ENCODE measurements at regions not wholly inside any gene's neighbourhood (a gene's known extent, or its start where the extent isn't known, plus 50 kb on each side); places are given as distances from the start of the nearest gene placed in this dataset.

DNA sequence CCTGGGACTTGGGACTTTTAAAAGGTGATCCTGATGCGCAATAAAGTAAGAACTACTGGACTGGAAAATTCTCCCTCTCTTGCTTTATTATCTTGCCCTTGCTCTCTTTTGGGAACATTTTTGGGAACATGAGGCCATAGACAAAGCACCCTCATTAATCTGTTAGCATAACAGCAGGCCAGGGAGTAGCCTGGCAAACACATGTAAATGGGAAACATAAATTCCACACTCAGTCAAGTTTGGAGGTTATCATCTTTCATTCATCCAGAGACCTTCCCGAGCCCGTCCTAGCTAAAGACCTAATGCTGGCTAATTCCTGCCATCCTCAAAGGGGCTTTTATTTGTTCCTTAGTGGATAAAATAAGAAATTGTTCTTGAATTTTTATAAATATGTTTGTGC lies 162.8 kb upstream of the ARX start:
- no peaks in the 10 kb centered on the region for H3K27me3 ChIP-seq
- TF ChIP-seq, protein P1, sequence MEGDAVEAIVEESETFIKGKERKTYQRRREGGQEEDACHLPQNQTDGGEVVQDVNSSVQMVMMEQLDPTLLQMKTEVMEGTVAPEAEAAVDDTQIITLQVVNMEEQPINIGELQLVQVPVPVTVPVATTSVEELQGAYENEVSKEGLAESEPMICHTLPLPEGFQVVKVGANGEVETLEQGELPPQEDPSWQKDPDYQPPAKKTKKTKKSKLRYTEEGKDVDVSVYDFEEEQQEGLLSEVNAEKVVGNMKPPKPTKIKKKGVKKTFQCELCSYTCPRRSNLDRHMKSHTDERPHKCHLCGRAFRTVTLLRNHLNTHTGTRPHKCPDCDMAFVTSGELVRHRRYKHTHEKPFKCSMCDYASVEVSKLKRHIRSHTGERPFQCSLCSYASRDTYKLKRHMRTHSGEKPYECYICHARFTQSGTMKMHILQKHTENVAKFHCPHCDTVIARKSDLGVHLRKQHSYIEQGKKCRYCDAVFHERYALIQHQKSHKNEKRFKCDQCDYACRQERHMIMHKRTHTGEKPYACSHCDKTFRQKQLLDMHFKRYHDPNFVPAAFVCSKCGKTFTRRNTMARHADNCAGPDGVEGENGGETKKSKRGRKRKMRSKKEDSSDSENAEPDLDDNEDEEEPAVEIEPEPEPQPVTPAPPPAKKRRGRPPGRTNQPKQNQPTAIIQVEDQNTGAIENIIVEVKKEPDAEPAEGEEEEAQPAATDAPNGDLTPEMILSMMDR (IDR thresholded peaks at IDR 0.05) = no peak
- H3K4me1 ChIP-seq = no peaks in the 10 kb centered on the region
- no peak overlapping the region for H3K4me3 ChIP-seq
- no peaks in the 10 kb centered on the region for H3K9me3 ChIP-seq
- DNase-seq (ENCODE audit: low spot score) = no peak
- H3K27ac ChIP-seq = no peak overlapping the region
- H3K36me3 ChIP-seq = no peaks in the 10 kb centered on the region

DNA sequence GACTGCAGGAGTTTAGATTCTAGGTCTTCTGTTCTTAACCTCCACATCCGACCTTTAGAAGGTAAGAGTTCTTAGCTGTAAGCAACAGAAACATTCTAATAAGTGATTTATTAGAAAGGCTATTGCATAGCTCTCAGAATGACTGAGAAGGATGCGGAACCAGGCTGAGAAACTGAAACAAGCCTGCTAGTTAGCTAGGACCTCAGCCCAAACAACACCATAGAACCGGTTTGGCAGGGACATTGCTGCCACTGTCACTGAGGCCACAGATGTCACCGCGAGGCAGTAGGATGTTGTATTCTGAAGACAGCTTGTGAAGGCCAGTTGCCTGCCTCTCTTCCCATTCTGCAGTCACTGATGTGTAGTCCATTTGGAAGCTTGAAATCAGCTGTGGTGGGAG lies 160.0 kb upstream of the ARX start:
- TF ChIP-seq, protein P1 (IDR thresholded peaks at IDR 0.05) = no peak
- H3K36me3 ChIP-seq = no peaks in the 10 kb centered on the region
- DNase-seq (ENCODE audit: low spot score) = no peak

DNA sequence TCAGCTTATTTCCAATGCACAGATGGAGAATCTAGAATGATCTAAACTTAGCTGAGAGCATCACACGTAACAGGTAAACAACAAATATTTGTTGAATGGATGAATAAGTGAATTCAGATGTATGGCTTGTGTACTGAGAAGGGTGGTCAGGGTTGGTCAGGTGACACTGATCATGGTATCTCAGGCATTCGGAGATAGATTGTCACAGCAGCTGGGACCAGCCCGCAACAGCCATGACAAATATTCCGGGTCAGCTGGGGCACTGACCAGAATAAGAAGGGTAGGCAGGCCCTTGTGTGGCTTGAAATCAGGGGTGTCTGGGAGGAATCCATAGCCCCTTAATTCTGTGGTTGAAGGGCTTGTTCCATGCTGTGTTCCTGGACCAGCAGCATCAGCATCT lies 159.4 kb upstream of the ARX start:
- TF ChIP-seq, protein P1 (IDR thresholded peaks at IDR 0.05) = no peak
- Histone ChIP-seq H3K4me1 (no peaks in the 10 kb centered on the region), H3K9me3 (no peaks in the 10 kb centered on the region), H3K4me3 (no peak overlapping the region), H3K36me3 (no peaks in the 10 kb centered on the region), H3K27ac (no peak overlapping the region), H3K27me3 (no peaks in the 10 kb centered on the region)
- DNase-seq (ENCODE audit: low spot score) = no peak

More for the DNA sequence above, 160.0 kb upstream of the ARX start:
- Histone ChIP-seq H3K27me3 (no peaks in the 10 kb centered on the region), H3K27ac (no peak overlapping the region), H3K4me3 (no peak overlapping the region), H3K9me3 (no peaks in the 10 kb centered on the region), H3K4me1 (no peaks in the 10 kb centered on the region)

DNA sequence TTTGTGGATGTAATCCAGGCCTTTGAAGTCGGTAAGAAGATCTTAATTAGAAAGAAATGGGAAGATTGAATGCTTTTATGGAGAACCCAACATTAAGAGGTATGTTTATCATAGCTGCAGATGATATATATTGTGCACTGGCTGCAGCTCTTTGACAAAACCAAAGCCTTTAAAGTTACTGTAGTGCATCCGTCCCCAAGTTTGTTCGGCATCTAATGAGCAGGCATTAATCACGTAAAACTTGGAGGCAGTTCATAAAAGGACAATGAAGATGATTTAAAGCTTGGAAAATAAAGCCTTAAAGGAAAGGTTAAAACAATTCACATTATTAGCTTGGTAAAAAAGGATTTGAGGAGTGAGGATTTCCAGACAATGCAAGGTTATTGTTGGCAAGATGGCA lies 150.8 kb upstream of the ARX start:
- TF ChIP-seq, protein P1 (IDR thresholded peaks at IDR 0.05) = no peak
- no peak overlapping the region for H3K4me3 ChIP-seq
- H3K4me1 ChIP-seq = no peaks in the 10 kb centered on the region
- no peak for DNase-seq (ENCODE audit: low spot score)
- no peaks in the 10 kb centered on the region for H3K36me3 ChIP-seq
- no peaks in the 10 kb centered on the region for H3K9me3 ChIP-seq
- no peaks in the 10 kb centered on the region for H3K27me3 ChIP-seq
- H3K27ac ChIP-seq = no peak overlapping the region

DNA sequence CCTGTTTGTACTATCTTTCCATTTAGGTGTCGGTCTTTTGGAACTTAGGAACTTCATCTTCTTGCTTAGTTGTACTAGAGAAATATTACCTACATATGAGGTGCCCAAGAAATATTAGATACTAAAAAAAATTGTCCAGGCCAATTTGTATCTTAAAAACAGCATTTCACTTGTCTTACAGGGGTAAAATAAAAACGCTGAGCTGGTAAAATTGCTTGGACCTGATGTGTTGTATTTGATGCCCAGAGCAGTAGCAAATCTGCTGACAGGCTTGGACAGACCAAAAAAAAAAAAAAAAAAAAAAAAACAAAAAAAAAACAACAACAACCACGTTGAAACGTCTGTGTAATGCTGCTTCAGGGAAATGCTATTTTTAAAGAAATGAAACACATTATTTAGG lies 150.4 kb upstream of the ARX start:
- Histone ChIP-seq H3K27ac (no peak overlapping the region), H3K4me3 (no peak overlapping the region)
- DNase-seq (ENCODE audit: low spot score) = no peak

DNA sequence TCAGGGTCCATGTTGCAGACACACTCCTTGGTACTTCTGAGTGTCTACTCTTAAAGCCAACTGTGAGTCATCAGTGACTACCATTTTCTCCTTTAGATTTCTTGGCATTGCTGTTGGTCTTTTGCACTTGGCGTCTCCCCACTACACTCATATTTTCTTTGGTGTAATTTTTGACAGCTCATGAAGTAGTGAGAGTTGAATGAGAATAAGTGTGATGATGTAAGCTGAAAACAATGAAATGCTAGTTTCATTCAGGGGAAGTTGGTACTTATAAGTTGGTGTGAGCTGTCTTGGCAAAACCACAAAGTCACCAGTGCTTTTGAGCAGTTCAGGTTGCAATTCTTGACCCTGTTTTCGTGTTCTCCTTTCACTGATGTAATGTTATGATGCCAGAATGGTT lies 142.9 kb upstream of the ARX start:
- DNase-seq (ENCODE audit: low spot score) = no peak
- no peaks in the 10 kb centered on the region for H3K36me3 ChIP-seq
- TF ChIP-seq, protein P1 (IDR thresholded peaks at IDR 0.05) = no peak
- no peaks in the 10 kb centered on the region for H3K27me3 ChIP-seq
- no peaks in the 10 kb centered on the region for H3K9me3 ChIP-seq
- H3K4me1 ChIP-seq = no peaks in the 10 kb centered on the region
- H3K27ac ChIP-seq = no peak overlapping the region
- H3K4me3 ChIP-seq = no peak overlapping the region

More for the DNA sequence above, 150.4 kb upstream of the ARX start:
- TF ChIP-seq, protein P1 (IDR thresholded peaks at IDR 0.05) = no peak
- no peaks in the 10 kb centered on the region for H3K9me3 ChIP-seq
- no peaks in the 10 kb centered on the region for H3K4me1 ChIP-seq
- no peaks in the 10 kb centered on the region for H3K36me3 ChIP-seq
- no peaks in the 10 kb centered on the region for H3K27me3 ChIP-seq
